Thoracic aorta (tissue), 2 donors: ENCODE measurements at regions not wholly inside any gene's neighbourhood (a gene's known extent, or its start where the extent isn't known, plus 50 kb on each side); places are given as distances from the start of the nearest gene placed in this dataset.

Experiments
- ATAC-seq: fragments of 150-250 bp; one replicate; pipeline ENCODE4 v1.8.0; 2017; ENCODE audit warnings: low read depth; ENCODE audit not compliant: insufficient number of reproducible peaks, low FRiP score
- DNase-seq: peaks from one replicate; pipeline ENCODE4 v3.0.0-alpha.2; 2020; ENCODE audit warnings: low spot score
- H3K27ac ChIP-seq, 2 donors: fragments of 200-600 bp; sonication (generic); 1 replicate in 1 of 2; 2 replicates in 1 of 2; pipeline ENCODE4 v1.5.1; 2016; ENCODE audit warnings: mild to moderate bottlenecking in 2 of 2, moderate library complexity in 2 of 2
- H3K27me3 ChIP-seq: fragments of 200-600 bp; sonication (generic); replicated peaks from 2 replicates; pipeline ENCODE4 v1.6.0; 2016; ENCODE audit warnings: mild to moderate bottlenecking; ENCODE audit not compliant: insufficient read depth
- H3K36me3 ChIP-seq: fragments of 200-600 bp; sonication (generic); one replicate; pipeline ENCODE4 v1.5.1; 2016
- H3K4me1 ChIP-seq, 2 donors: fragments of 200-600 bp; sonication (generic); 1 replicate in 1 of 2; 2 replicates in 1 of 2; pipeline versions ENCODE4 v1.5.1 to v1.6.0; 2016; ENCODE audit warnings: low read depth in 2 of 2, mild to moderate bottlenecking in 1 of 2; ENCODE audit not compliant: control insufficient read depth in 1 of 2
- H3K4me3 ChIP-seq: fragments of 200-600 bp; sonication (generic); 2 replicates; pipeline ENCODE4 v1.5.1; 2016; ENCODE audit warnings: mild to moderate bottlenecking
- H3K9me3 ChIP-seq: fragments of 200-600 bp; sonication (generic); 2 replicates; pipeline ENCODE4 v1.5.1; 2016
- TF ChIP-seq, protein P1 (sequence below): fragments of 200-600 bp; sonication (generic); IDR thresholded peaks from one replicate; pipeline ENCODE4 v1.5.1; 2019; ENCODE audit warnings: antibody characterized with exemption

DNA sequence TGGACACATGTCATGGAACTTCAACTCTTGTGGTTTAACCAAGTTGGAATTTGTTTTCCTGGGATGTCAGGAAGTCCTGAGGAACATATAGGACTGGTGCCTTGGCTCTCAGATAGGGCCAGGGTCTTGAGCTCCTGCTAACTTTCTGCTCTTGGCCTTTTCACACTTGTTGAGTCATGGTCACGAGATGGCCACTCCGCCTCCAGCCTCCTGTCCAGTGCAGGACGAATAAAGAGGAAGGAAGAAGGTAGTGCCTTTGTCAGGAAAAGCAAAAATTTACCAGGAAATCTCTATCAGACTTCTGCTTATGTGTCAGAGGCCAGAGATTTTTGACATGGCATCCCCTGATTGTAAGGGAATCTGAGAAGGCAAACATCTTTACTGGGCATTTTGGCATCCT lies 89.1 kb upstream of the ARHGAP20 start:
- no peak for ATAC-seq
- Histone ChIP-seq H3K27me3 (no peaks in the 10 kb centered on the region), H3K9me3 (no peaks in the 10 kb centered on the region), H3K36me3 (no peaks in the 10 kb centered on the region), H3K4me3 (no peak overlapping the region), H3K27ac (no peak overlapping the region), H3K4me1 (no peaks in the 10 kb centered on the region)
- DNase-seq = no peak
- TF ChIP-seq, protein P1, sequence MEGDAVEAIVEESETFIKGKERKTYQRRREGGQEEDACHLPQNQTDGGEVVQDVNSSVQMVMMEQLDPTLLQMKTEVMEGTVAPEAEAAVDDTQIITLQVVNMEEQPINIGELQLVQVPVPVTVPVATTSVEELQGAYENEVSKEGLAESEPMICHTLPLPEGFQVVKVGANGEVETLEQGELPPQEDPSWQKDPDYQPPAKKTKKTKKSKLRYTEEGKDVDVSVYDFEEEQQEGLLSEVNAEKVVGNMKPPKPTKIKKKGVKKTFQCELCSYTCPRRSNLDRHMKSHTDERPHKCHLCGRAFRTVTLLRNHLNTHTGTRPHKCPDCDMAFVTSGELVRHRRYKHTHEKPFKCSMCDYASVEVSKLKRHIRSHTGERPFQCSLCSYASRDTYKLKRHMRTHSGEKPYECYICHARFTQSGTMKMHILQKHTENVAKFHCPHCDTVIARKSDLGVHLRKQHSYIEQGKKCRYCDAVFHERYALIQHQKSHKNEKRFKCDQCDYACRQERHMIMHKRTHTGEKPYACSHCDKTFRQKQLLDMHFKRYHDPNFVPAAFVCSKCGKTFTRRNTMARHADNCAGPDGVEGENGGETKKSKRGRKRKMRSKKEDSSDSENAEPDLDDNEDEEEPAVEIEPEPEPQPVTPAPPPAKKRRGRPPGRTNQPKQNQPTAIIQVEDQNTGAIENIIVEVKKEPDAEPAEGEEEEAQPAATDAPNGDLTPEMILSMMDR = no peak

DNA sequence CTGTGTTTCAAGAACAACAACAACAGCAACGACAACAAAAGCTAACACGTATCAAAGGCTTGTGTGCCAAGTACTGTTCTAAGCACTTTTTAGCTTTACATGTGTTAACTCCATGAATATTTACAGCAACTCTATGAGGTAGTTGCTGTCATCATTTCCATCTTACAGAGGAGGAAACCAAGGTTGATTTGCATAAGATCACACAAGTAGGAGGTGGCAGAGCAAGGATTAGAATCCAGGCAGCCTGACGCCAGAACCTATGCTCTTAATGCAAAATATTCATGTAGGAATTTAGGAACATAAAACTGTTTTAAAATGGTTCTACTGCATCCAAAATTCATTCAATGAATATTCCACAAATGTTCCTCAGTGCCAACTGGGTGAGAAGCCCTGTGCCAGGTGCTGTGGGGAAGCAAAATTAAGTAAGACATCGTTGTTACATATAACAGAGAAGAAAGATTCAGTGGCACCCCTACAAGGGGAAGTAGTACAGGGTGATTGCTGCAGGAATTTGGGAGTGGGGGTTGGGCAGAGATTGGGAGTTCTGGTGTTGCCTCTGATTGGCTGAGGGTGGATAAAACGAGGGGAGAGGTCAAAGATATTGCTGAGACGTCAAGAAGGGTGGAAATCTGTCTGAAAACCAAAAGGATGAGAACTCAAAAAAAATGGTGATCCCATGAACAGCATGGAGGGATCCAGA lies 86.1 kb upstream of the ARHGAP20 start:
- Histone ChIP-seq H3K4me3 (no peak overlapping the region), H3K36me3 (no peaks in the 10 kb centered on the region), H3K9me3 (no peaks in the 10 kb centered on the region), H3K27me3 (no peaks in the 10 kb centered on the region), H3K4me1 (no peaks in the 10 kb centered on the region), H3K27ac (no peak overlapping the region)
- TF ChIP-seq, protein P1 = no peak
- DNase-seq = no peak
- ATAC-seq = no peak

DNA sequence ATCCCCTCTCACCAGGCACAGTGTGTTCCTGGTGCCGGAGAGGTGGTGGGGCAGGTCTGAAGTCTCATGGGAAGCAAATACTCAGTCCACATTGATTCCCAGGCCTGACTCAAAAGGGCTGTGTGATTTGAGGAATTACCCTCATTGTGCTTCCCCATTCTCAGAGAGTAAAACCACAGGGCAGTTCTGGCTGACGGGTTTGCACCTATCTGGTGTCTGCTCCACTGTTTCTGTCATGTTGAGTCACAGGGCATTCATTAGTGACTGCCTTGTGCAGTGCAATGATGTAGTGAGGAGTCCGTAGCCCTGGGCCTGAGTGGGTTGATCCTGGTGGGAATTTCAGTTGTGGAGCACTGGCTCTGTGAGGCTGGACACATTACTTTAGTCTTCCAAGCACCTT lies 85.2 kb upstream of the ARHGAP20 start:
- no peak overlapping the region for H3K4me3 ChIP-seq
- H3K4me1 ChIP-seq = peaks cover 0 to 1% of the 10 kb centered on the region in 2 donors
- H3K36me3 ChIP-seq = no peaks in the 10 kb centered on the region
- ATAC-seq (no peak), DNase-seq (no peak)
- H3K27ac ChIP-seq = no peak overlapping the region
- H3K27me3 ChIP-seq = no peaks in the 10 kb centered on the region
- TF ChIP-seq, protein P1 = no peak
- no peaks in the 10 kb centered on the region for H3K9me3 ChIP-seq

DNA sequence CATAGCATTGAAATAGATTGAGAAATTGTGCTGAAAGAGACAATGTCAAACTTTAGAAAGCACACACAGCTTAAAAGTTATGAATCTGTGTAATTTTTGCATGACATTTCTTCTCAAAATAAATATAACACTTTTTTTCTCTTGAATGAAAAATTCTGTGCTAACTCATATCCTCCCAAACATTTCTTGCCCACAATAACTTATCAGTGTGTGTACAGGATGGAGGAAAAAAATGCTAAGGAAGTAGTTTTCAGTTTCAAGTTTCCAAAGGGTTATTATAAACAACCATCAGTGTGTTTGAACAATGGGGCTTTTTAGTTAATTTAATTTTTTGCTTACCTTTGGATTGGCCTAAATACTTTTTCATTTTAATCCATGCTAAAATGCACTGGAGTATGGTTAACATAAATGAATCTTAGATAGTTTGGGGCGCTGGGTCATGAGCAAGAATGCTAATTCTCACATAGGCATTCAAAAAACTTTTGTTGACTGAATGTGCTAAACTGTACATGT lies 82.9 kb upstream of the ARHGAP20 start:
- H3K4me3 ChIP-seq = no peak overlapping the region
- no peaks in the 10 kb centered on the region for H3K36me3 ChIP-seq
- no peak for ATAC-seq
- TF ChIP-seq, protein P1 = no peak
- DNase-seq = no peak
- no peaks in the 10 kb centered on the region for H3K27me3 ChIP-seq
- no peaks in the 10 kb centered on the region for H3K9me3 ChIP-seq
- peaks cover 0 to 15% of the 10 kb centered on the region in 2 donors for H3K4me1 ChIP-seq
- H3K27ac ChIP-seq = no peak overlapping the region

DNA sequence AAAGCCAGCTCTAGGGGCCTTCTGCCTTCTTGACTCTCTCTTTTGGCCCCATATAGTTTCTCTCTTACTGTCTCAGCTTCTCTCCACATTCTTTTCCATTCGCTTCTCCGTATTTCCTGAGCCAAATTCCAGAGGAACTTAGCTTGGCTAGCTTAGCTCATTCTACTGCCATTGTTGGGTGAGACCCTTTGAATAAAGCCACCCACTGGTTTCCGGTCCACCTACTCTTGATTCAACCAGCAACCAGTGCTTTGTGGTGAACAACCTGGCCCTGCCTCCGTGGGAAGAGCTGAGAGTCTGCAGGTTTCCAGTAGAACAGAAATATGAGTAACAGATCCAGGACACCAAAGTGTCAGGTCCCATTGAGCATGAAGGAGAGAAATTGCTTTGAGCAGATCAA lies 81.3 kb upstream of the ARHGAP20 start:
- H3K4me1 ChIP-seq = peaks cover 0 to 15% of the 10 kb centered on the region in 2 donors
- ATAC-seq = no peak

More for the DNA sequence above, 81.3 kb upstream of the ARHGAP20 start:
- H3K36me3 ChIP-seq = no peaks in the 10 kb centered on the region
- H3K9me3 ChIP-seq = no peaks in the 10 kb centered on the region
- no peaks in the 10 kb centered on the region for H3K27me3 ChIP-seq
- TF ChIP-seq, protein P1 = no peak
- no peak for DNase-seq
- no peak overlapping the region for H3K27ac ChIP-seq
- H3K4me3 ChIP-seq = no peak overlapping the region
